SKM-1 (cell line): ENCODE measurements at regions not wholly inside any gene's neighbourhood (a gene's known extent, or its start where the extent isn't known, plus 50 kb on each side); places are given as distances from the start of the nearest gene placed in this dataset.

Experiments
- DNase-seq: peaks from one replicate; lab custom pipeline; 2025; ENCODE audit not compliant: unreplicated experiment; lab: John Stamatoyannopoulos, UW

DNA sequence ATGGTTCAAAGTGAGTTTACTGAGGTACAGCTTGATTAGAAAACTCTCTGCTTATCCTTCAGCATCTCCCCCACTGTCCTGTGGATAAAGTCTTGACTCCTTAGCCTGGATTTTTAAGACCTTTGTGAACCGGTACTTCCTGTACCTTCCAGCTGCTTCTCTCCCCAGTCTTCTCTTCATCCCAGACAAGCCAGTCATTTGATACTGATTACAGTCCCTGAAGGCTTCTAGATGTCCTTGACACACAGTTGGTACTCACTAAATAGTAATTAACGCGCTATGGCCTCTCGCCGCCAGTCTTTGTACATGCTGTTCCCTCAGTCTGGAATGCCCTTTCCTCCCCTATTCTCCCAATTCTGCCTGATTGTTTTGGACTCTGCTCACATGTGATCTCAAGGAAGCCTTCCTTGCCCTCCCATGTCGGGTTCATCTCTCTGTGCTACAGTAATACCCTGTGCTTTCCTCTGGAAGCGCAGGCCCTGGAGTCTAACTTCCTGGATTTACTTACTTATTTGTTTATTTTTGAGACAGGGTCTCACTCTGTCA lies 50.6 kb upstream of the PTGR2 start:
- no peak for DNase-seq

DNA sequence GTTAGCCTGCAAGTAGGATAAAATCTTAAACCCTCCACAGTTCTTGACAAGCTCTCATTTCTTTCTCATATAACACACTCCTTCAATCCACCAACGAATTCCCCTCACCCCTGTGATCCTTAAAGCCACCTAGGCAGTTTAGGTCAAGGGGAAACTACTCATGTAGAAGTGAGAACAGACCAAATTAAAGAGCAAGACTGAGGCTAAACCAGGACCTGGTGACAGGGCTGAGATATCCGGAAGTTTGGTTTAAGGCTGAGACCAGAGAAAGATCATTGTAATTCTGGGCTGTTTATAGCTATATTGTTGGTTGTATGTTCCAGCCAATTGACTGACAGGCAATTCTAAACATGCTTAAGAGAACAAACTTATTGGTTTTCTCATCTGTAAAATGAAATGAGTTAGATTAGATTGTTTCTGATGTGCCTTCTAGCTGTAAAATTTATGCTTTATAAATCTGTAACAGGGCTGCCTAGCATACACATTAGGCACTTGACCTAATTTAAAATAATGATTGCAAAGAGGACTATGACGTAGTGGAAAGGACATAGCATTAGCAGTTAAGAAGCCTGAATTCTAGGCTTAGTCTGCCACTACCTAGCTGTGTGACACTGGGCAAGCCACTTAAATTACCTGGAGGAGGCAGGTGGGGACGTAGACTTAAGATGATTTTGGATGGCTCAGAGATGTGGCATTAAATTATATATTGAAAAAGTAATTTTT lies 53.9 kb upstream of the PTGR2 start:
- DNase-seq: no peak

DNA sequence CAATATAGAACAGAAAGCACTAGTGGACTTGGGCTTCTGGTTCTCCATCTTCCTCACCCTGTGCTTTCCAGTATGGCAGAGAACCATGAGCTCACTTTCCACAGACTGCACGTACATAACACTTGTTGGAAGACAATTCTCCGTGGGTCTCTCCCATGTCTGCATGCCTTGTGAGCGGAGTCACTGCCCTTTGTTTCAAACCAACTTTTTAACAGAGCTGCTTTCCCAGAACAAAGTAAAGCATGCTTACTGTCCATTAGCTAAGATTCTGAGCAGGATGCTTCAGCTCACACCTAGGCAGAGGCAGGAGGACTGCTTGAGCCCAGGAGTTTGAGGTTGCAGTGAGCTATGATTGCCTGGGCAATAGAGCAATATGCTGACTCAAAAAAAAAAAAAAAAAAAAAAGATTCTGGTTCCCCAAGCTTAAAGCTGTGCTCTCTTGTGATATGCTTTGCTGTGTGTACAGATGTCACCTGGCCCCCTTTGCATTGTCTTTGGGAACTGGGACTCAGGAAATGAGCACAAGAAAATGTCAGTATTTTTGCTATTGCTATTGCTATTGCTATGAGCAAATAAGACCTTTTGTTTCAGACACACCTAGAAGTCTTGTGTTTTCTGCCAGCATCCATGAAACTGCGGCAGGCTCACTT lies 54.6 kb upstream of the PTGR2 start:
- no peak for DNase-seq

DNA sequence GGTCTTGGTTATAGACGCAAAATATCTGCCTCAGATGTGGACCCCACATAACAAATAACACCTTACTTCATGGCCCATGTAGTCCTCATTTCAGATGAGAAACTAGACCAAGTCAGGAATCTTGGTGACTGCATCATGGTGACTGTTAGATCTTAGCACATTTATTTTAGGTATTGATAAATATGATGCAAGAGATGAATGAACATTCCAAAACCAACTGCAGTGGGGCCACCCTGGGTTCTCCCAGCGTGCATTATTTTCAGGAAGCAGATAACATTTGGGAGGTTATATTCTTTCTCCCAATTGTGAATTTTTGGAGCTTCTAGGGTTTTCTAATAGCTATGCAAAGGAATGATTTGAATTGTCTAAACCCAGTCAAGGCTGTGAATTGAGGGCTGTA lies 55.2 kb upstream of the PTGR2 start:
- DNase-seq: no peak

DNA sequence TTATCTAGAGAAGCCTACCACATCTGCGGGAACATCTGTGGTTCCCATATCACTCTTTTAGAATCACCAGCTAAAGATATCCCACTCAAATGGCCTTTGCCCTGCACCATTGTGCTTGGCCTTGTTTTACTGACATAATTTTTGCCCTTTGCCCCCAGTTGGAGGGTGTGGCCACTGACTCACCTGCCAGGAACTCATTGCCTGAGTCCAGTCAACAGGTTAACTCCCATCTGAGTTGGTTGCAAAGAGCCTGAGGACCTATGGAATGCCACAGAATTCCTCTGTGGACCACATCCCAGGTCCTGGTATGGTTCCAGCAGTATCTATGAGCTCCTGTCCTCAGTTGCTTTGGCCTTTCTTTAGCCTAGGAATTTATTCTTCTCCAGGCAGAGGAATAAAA lies 55.7 kb upstream of the PTGR2 start:
- no peak for DNase-seq

DNA sequence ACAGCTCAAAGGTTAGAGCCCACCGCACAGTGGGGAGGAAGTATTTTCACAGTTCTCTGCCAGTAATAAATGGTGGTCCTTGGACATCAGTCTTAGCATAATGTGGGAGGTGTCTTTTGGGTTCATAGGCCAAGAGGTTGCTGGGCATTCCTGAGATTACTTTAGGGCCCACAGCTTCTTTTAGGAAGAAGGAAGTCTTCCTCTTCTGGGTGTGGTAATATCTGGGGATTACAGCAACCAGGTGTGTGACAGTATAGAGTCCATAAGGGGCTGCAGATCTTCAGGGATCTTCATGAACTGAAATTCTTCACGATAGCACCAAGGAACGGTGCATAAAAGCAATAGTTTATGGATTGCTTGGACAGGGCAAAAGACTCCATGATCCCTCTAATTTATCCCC lies 56.2 kb upstream of the PTGR2 start:
- no peak for DNase-seq

DNA sequence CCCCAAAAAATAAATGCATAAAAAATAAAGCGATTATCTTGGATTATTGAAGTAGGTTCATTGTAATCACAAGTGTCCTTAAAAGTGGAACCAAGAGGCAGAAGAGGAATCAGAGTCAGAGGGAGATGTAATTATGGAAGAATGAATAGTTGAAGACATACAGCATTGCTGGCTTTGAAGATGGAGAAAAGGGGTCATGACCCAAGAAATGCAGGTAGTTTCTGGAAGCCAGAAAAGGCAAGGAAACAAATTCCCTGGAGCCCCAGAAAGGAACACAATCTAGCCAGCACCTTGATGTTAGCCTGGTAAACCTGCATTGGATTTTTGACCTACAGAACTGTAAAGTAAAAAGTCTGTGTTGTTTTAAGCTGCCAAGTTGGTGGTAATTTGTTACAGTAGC lies 57.5 kb upstream of the PTGR2 start:
- DNase-seq: no peak

DNA sequence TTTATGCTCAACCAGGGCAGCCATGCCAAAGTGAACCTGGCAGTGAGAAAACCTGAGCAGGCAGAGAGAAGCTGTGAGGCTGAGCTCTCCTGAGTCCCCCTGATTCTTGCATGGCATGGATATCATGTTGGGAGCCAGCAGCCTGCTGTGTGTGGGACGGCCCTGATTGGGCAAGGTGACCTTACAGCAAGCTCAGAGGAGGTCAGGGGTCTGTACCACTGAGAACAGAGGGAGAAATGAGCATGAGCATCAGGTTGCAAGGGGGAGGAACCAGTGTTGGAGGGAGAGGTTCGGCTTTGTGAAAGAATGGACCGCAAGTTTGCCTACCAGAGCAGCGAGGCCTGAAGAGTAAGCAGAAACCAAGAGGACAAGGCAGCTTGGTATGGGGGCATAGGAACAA lies 59.1 kb upstream of the PTGR2 start:
- no peak for DNase-seq

DNA sequence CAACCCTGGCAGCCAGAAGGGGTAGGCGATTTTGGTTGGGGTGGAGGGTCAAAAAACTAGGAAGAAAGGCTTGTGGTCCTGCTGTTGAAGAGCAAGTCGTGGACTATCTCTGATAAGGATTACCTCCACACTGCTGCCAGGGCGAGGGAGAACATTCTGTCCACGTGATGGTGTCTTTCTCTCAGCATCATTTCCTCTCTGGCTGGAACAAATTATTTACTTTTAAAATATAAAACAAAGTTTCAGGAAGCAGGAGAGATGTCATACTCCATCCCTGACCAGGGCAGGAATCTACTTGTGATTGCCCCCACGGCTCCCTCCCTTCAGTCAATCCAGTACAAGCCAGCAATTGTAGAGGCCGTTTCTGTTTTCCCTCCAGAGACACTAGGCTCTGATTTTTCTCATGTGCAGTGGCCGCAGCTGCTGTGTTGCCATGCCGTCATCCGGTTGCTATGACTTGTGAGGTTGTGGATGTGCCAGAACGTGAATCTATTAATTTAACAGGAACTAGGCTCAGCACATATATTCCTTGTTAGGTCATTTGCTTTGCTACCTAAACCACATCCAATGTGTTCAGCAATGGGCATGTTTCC lies 61.5 kb upstream of the PTGR2 start:
- DNase-seq: no peak

DNA sequence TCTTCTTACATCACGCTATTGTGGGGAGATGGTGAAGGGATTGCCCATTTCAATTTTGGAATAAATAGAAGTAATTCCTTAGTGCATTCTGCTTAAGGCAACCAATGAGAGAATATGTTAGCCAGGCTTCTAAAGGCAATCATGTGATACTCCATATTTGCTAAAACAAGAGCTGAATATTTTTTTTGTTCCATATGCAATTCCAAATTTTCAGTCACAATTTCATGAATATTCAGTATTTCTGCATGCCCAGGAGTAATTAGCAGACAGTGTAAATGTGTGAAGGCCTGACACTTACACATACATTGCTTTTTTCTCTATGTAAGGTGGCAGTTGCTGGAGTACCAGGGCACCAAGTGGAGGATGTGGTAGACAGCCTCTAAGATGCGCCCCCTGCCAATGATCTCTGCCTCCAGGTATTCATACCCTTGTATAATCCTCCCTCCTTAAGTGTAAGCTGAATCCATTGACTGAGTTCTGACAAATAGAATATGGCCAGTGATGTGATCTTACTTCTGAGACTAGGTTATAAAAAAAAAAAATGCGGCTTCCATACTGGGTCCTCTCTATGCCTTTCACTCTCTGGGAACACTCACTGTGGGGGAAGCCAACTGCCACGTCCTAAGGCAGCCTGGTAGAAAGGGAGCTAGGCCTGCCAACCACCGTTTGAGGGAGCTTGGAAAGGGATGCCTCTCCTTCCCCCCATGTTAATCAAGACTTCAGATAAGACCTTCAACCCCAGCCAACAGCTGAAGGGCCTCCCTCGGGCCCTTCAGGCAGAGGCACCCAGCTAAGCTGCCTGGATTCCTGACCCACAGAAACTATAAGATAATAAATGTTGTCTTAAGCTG lies 62.7 kb upstream of the PTGR2 start:
- DNase-seq: no peak

DNA sequence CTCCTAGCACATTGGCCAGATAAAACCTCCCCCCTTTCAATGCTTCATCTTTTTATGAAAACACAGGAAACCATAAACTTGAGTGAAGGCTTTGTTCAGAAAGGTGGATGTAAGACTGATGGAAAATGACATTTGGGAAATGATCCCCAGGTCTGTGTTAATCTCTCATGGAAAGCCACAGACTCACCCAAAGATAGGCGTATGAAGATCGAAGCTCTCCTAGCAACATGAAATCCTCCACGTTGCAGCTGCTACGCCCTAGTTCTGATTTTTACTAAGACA lies 63.4 kb upstream of the PTGR2 start:
- DNase-seq: no peak

DNA sequence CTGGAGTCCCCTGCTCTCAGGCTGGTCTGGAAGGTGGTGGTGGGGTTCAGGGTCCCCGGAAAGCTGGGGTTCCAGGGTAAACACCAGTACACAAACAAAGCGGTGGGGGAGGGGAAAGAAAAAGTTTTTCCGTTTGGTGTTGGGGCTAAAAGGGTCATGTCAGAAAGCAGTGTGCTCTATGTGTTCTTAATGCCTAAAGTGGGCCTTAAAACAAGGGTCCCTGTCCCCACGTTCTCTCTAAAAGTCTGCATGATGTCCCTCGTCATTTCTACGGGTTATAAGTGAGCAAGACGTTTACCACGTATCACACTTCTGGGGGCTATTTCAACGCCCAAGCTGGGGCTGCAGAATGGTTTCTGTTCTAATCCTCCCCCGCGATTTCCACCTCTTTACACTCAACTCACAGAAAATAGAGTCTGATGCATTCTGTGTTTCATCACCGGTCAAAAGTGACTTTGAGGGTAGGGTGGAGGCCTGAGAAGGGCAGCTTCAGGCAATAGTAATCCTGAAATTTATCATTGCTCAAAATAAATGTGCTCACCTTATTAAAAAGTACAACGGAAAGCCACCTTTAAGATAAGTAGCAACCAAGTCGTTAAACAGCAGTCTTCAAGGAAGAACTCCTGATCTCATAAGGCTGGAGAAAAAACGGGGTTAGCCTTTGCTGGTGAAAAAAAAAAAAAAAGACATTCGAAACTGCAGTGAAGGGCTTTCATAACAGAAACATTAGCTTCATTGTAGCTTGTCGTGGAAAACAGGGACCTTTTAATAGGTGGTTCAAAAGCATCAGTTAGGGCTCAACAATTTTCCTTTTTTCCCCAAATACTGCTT lies 63.9 kb upstream of the PTGR2 start:
- no peak for DNase-seq

DNA sequence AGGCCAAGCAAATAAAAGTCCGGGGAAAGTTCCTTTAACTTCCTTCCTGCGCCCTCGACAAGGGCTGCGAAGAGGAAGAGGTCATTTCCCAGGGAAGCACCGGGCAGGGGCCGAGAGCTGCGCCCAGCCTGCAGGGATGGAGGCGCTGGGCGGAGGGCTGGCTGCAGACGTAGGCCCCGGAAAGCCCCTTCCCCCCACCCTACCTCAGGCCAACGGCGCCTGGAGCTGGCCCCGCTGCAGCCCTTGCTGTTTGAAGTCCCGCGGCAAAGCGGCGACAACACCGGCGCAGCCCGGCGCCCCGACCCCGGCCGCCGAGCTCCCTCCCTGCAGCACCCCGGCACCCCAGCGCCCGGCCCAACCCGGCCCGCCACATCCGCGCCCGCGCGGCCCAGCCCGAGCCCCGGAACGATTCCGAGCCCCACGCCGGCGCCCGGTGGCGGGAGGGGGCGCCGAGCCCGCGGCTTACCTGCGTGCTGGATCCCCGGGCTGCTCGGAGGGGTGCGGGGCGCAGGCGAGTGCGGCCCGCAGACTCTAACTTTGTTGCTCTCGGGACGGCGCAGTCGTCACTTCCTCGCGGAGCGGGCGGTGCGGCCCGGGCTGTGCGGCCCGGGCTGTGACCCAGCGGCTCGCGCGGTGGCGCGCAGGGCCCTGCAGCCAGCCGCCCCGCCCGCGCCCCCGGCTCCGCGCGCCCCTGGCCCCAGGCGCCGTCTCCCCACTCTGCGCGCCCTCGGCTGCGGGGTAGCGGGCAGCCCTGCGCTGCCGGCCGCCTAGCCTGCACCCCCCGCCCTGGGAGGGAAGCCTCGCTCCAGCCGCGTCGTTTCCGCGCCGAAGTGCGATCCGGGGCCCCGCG lies 64.8 kb upstream of the PTGR2 start:
- no peak for DNase-seq

DNA sequence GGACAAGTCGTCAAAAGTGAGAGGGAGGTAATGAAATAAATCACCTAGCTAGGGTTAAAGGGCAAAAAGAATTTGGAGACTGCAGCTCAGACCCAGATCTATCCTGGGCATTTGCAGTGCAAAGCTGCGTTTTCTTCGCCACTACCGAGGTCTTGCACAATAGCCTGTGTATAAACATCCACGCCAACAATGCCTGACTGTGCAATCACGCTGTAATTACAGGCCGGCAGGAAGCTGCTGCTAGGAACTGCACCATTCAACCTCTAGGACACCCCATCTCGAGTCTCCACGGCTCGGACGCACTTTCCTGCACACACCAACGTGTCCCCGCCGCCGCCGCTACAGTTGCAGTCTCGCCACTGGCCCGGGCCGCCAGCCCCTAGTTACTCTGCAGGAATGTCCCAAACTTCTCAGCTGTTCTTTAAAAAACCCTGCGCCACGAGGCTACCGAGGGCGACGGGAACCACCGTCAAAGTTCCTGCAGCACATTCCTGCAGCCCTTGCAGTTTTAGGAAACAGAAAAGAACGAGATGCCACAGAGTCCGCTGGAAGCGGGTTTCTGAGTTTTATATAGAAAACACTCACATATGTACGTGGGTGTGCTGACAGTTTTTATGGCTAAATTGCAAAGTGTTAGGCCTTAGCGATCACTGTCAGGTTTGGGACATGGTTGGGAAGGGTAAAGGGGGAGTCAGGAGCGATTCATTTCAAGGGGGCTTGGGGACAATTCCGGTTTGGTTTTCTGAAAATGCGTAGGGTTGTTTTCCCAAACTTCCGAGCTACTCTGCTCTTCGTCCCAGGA lies 65.6 kb upstream of the PTGR2 start:
- DNase-seq: peak; percentile 52

DNA sequence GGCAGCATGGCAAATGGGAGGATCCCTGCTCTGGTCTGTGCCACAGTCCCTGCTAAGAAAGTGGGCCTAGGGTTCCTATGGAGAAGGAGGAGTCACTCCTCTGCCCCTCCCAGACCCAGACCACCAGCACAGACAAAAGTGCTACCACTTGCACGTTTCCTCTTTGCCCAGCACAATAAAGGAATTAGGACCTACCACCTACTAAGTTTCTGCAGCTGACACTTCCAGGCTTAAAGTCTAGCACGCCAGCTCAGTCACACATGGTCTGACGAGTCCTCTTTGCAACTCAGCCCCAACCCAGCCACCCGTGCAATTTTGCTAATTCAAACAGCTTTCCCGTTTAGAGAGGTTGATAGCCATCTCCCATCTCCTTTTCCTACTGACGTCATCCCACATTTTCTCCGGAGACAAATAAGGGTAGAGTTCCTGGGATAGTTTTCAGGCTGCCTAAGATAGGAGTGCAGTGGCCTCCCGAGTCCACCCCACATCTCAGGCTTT lies 66.2 kb upstream of the PTGR2 start:
- DNase-seq: no peak

DNA sequence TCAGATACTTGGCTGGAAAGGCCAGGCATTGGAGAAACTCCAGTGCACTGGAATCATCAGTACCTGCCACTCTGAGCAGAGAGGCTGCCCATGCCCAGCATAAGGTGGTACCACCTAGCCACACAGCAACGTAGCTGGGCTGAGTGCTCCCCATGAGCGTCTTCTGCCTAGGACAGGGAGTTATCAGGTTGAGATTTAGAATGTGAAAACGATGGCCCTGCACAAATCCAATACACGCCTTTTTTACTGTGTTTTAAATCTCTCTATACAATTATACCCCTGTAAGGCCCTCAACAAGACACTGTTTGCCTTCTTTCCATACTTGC lies 66.7 kb upstream of the PTGR2 start:
- no peak for DNase-seq

DNA sequence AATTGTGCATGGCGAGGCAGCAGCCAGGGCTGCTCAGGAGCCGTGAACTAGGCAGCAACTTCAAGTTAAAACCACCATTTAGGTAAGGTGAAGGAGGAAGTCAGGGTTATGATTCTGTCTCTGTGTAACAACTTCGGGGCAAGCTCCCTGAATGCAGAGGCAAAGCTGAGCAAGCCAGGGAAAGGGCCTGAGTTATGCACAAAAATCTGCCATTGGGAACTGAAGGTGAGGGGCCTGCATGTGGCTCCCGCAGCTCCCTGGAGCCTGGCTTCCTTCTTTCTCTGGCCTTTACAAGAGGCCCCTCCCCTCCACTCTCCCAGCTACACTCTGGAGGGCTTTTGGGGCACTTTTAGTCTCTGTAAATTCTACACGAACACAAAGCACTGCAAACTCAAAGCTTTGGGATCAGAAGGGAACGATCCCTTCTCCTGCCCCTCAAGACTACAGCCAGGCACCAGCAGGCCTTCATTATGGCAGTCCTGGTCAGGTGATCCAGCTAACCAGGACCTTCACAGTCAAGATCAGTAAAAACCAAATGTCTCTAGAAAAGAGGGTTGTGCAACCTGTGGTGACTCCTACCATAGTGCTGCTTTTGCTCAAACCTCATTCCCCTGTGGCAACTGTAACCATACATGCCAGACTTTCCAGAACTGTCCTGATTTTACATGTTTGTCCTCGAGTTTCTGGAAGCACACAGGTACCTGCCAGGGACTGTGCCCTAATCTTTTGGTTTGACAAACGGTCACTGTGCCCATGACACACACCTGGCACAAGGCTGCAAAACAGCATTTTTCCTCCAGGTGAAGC lies 67.2 kb upstream of the PTGR2 start:
- DNase-seq: peak; percentile 12

DNA sequence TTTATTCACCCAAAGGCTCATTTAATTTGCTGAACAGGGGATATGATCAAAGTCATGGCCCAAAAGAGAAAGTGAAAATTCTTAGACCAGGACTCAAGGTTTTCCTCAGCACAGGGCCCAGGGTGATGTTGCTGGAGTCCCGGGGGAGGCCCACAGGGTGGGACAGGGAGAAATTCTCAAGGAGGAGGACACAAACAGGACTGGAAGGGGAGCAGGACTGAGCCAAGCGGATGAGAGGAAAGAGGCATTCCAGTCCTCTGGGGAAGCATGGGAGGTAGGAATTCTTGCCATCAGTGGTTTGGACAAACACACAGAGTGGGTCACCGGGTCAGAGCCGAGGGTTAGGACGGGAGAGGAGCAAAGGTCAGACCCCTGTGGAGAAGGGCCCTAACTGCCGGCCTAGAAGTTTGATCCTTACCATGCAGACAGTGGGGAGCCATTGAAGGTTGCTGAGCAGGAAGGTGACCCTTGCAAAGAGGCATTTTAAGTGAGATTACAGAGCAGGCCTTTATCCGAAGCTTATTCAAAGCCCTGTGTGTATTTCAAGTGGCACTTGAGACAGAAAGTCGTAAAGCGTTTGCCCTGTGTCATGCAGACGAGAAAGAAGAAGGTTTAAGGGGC lies 68.4 kb upstream of the PTGR2 start:
- DNase-seq: no peak
